Naive B cell (primary cell): ENCODE measurements at regions not wholly inside any gene's neighbourhood (a gene's known extent, or its start where the extent isn't known, plus 50 kb on each side); places are given as distances from the start of the nearest gene placed in this dataset.
A peak's percentile ranks its signal among the peaks of the same experiment; 100 is the strongest.

Experiments used
- ATAC-seq, 2 donors: fragments of 150-1000 bp; cut with Tn5 transposase; 2 replicates each; pipeline ENCODE4 v1.10.0; 2021; ENCODE audit warnings: low read depth in 2 of 2, mild to moderate bottlenecking in 2 of 2, moderate library complexity in 2 of 2
- DNase-seq: peaks from one replicate; pipeline ENCODE4 v3.0.0; 2022
- H3K27ac Mint-ChIP-seq, 6 donors: one replicate each; pipeline ENCODE4 v1.8.0; 2020 to 2022; ENCODE audit warnings: mild to moderate bottlenecking in 6 of 6, mixed read lengths in 6 of 6, moderate library complexity in 5 of 6, inconsistent platforms in 2 of 6
- H3K27me3 Mint-ChIP-seq, 3 donors: one replicate each; pipeline ENCODE4 v1.8.0; 2021 to 2022; ENCODE audit warnings: mixed read lengths in 3 of 3, mild to moderate bottlenecking in 1 of 3
- H3K36me3 Mint-ChIP-seq, 2 donors: one replicate each; pipeline ENCODE4 v1.8.0; 2020 to 2022; ENCODE audit warnings: mixed read lengths in 2 of 2, inconsistent platforms in 1 of 2, mild to moderate bottlenecking in 1 of 2
- H3K4me1 Mint-ChIP-seq, 3 donors: one replicate each; pipeline ENCODE4 v1.8.0; 2020 to 2022; ENCODE audit warnings: mixed read lengths in 3 of 3, inconsistent platforms in 1 of 3, mild to moderate bottlenecking in 1 of 3, moderate library complexity in 1 of 3
- H3K4me3 Mint-ChIP-seq, 8 donors: one replicate each; pipeline ENCODE4 v1.8.0; 2020 to 2022; ENCODE audit warnings: mild to moderate bottlenecking in 8 of 8, mixed read lengths in 8 of 8, moderate library complexity in 8 of 8, inconsistent platforms in 2 of 8
- H3K9me3 Mint-ChIP-seq, 7 donors: one replicate each; pipeline ENCODE4 v1.8.0; 2020 to 2022; ENCODE audit warnings: mixed read lengths in 7 of 7, mild to moderate bottlenecking in 5 of 7, inconsistent platforms in 2 of 7, moderate library complexity in 1 of 7

DNA sequence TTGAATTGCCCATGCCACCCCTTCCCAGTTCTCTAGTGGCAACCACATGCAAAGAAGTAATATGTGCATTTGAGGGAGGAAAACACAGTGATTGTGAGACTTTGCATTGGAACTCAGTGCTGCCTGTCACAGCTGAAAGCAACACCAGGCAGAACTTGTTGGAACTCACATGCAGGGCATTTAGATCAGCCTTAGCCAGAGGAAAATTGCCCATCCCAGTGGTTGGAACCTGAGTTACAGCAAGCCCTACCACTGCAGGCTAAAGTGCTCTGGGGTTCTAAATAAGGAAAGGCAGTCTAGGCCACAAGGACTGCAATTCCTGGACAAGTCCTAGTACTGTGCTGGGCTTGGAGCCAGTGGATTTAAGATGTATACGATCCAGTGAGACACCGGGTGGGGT, 245.3 kb upstream of the UFL1 start:
- H3K27ac Mint-ChIP-seq: no peak overlapping the region
- H3K27me3 Mint-ChIP-seq: no peaks in the 10 kb centered on the region
- H3K9me3 Mint-ChIP-seq: peaks cover 0 to 21% (median 12%) of the 10 kb centered on the region in 7 donors
- DNase-seq (no peak), ATAC-seq (no peak)
- H3K36me3 Mint-ChIP-seq: no peaks in the 10 kb centered on the region
- no peak overlapping the region for H3K4me3 Mint-ChIP-seq
- no peaks in the 10 kb centered on the region for H3K4me1 Mint-ChIP-seq

DNA sequence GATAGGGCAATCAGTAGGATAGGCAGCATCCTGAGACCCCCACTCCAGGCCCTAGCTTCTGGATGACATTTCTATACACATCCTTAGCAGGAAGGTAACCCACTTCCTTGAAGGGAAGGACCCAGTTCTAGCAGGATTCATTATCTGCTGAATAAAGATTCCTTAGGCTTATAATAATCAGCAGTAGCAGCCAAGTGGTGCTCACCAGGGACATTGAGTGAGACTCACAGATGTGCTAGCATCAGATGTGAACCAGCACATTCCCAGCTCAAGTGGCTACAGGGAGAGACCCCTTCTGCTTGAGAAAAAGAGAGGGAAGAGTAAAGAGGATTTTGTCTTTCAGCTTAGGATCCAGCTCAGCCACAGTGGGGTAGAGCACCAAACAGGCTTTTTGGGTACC, 244.8 kb upstream of the UFL1 start:
- no peak overlapping the region for H3K27ac Mint-ChIP-seq
- DNase-seq (no peak), ATAC-seq (no peak)
- H3K9me3 Mint-ChIP-seq: peaks cover 0 to 20% (median 13%) of the 10 kb centered on the region in 7 donors
- H3K4me3 Mint-ChIP-seq: no peak overlapping the region
- no peaks in the 10 kb centered on the region for H3K4me1 Mint-ChIP-seq
- no peaks in the 10 kb centered on the region for H3K36me3 Mint-ChIP-seq
- H3K27me3 Mint-ChIP-seq: no peaks in the 10 kb centered on the region

DNA sequence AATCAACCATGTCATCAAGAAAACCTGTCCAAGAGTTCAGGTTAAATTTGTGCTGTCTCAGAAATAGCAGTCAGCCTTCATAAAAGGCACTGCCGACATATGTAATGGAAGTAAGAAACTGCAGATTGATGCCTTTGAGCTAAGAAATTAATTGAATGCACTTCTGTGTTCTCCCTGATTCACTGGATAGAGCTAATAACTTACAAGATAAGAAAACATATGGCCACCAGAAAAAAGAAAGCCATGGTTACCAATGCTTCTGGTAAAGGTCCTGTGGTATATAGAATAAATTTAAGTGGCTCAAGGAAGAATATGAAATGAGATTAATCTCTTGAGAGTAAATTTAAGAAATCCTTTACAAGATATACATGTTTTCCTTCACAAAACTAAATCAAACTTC, 242.5 kb upstream of the UFL1 start:
- Mint-ChIP-seq H3K9me3 (peaks cover 0 to 5% (median 0%) of the 10 kb centered on the region in 7 donors), H3K27me3 (no peaks in the 10 kb centered on the region), H3K4me3 (no peak overlapping the region), H3K4me1 (no peaks in the 10 kb centered on the region), H3K27ac (no peak overlapping the region), H3K36me3 (no peaks in the 10 kb centered on the region)
- ATAC-seq: no peak
- DNase-seq: no peak

DNA sequence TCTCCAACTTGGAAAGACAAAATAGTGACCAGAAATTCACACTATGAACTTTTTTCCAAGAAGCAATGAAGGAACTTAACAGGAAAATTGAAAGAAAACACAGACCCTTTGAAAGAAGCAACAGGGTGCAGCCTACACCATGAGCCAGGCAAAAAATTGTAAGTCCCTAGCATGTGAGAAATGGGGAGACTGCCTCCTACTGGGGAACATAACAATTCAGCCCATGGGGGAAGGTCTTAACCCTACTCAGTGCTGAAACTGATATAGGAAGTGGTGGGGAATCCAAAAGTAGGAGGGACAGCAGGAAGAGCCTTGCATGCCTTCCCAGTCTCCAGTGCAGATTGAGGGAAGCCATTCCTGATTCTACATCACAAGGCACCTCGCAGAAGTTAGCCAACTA, 235.1 kb upstream of the UFL1 start:
- Mint-ChIP-seq H3K9me3 (peaks cover 0 to 5% (median 2%) of the 10 kb centered on the region in 7 donors), H3K4me1 (no peaks in the 10 kb centered on the region), H3K36me3 (no peaks in the 10 kb centered on the region), H3K4me3 (no peak overlapping the region), H3K27me3 (no peaks in the 10 kb centered on the region), H3K27ac (no peak overlapping the region)
- ATAC-seq (no peak), DNase-seq (no peak)

DNA sequence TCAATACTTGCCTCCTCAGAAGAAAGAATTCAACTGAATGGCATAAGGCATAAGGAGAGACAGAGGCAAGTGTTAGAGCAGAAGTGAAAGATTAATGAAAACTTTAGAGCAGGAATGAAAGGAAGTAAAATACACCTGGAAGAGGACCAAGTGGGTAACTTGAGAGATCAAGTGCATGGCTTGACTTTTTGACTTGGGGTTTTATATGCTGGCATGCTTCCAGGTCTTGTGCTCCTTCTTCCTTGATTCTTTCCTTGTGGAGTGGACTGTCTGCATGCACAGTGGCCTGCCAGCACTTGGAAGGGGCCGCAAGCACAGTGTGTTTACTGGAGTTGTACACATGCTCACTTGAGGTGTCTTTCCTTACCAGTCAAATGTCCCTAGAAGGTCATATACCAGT, 222.1 kb upstream of the UFL1 start:
- peak overlapping the region in 1 of 8 donors; percentile 10 for H3K4me3 Mint-ChIP-seq
- DNase-seq (no peak), ATAC-seq (no peak)
- H3K4me1 Mint-ChIP-seq: no peaks in the 10 kb centered on the region
- no peaks in the 10 kb centered on the region for H3K36me3 Mint-ChIP-seq
- peaks cover 0 to 11% (median 3%) of the 10 kb centered on the region in 7 donors for H3K9me3 Mint-ChIP-seq
- H3K27me3 Mint-ChIP-seq: no peaks in the 10 kb centered on the region
- H3K27ac Mint-ChIP-seq: no peak overlapping the region

DNA sequence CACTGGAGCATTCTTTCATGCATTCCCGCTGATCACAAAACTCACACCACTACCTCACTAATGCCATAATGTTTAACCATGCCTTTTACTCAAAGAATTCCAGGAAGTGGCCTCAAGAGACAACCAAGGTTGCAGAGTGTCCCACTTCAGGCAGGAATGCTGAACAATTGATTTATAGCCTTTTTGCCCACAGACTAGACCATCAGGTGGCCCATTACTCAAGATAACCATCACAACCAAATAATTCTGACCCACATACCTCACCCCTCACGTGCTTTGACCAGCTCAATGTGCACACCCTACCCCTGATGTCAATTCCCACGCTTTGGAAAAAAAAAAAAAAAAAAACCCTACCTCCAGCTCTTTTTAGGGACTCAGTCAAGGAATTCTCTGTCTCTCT, 220.6 kb upstream of the UFL1 start:
- Mint-ChIP-seq H3K9me3 (peaks cover 0 to 6% (median 2%) of the 10 kb centered on the region in 7 donors), H3K27ac (no peak overlapping the region), H3K4me3 (no peak overlapping the region), H3K36me3 (no peaks in the 10 kb centered on the region), H3K4me1 (no peaks in the 10 kb centered on the region), H3K27me3 (no peaks in the 10 kb centered on the region)
- DNase-seq (no peak), ATAC-seq (no peak)

DNA sequence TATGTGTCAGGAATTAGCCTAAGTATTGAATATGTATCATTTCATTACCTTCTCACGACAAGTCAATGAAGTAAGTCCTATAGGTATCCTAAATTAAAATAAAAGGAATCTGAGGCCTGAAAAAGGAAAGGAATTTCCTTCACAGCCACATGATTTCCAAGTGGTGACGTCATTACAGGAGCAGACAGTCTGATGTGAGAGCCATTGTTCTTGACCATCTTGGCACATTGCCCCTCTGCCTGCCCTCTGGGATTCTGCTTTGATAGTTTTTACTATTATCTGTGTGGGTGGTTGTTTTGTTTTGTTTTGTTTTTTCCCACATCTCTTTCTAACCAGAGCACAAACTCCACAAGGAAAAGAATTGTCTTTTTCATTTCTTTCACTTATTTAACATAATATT, 219.8 kb upstream of the UFL1 start:
- DNase-seq: no peak
- H3K27ac Mint-ChIP-seq: peak overlapping the region in 1 of 6 donors; percentile 21
- H3K36me3 Mint-ChIP-seq: no peaks in the 10 kb centered on the region
- H3K4me3 Mint-ChIP-seq: no peak overlapping the region
- no peaks in the 10 kb centered on the region for H3K4me1 Mint-ChIP-seq
- H3K9me3 Mint-ChIP-seq: peaks cover 0 to 6% (median 1%) of the 10 kb centered on the region in 7 donors
- no peak for ATAC-seq
- no peaks in the 10 kb centered on the region for H3K27me3 Mint-ChIP-seq

DNA sequence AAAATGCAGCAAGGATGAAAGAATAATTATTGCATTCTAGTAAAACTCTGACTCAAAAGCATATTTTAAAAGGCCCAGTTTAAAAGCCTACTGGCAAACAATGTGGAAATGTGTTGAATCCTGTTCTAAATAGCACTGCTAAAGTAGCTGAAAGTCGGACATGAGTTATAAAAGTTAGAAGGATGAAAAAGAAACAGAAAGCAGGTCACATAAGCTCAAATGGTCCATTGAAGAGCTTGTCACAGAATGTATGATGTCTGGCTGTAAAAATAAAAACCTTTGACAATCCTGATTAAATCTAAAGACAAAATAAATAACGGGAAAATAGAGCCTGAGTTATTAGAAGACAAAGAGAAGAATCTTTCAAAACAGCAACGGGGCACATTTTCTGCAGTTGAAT, 218.6 kb upstream of the UFL1 start:
- no peaks in the 10 kb centered on the region for H3K36me3 Mint-ChIP-seq
- no peak for DNase-seq
- no peak overlapping the region for H3K27ac Mint-ChIP-seq
- H3K27me3 Mint-ChIP-seq: no peaks in the 10 kb centered on the region
- no peaks in the 10 kb centered on the region for H3K4me1 Mint-ChIP-seq
- peaks cover 0 to 6% (median 2%) of the 10 kb centered on the region in 7 donors for H3K9me3 Mint-ChIP-seq
- ATAC-seq: no peak
- no peak overlapping the region for H3K4me3 Mint-ChIP-seq

DNA sequence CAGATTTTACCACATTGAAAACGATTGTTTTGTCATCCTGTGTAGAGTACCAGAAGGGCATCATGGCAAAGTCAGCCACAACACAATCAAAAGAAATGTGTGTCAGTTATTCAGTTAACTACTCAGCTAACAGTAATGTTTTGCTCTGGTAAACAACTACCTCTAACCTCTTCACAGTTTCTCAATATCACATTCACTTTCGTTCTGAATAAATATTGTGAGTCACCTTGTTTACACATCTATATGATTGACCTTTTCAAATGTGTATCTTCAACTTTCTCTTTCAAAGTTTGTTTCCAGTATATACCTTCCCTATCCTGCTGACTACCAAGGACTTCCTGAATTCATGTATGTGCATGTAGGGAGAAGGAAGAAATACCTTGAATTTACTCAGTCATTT, 216.6 kb upstream of the UFL1 start:
- no peaks in the 10 kb centered on the region for H3K36me3 Mint-ChIP-seq
- H3K4me3 Mint-ChIP-seq: no peak overlapping the region
- DNase-seq: no peak
- no peaks in the 10 kb centered on the region for H3K4me1 Mint-ChIP-seq
- H3K9me3 Mint-ChIP-seq: peaks cover 0 to 5% (median 1%) of the 10 kb centered on the region in 7 donors
- H3K27ac Mint-ChIP-seq: no peak overlapping the region
- H3K27me3 Mint-ChIP-seq: no peaks in the 10 kb centered on the region
- no peak for ATAC-seq

DNA sequence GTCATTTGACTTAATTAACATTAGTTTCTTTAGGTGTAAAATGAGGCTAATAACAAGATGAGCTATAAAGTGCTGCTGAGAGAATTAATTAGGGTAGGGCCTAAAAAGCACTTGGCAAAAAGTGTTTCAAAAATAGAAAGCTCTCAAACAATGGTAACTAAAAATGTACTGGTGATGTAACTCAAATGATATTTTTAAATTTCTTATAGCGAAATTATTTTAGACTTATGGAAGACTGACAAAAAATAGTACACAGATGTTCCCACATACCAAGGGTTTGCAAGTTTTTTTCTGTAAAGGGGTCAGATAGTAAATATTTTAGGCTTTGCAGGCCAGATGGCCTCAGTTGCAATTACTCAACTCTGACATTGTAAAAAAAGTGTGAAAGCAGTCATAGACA, 190.7 kb upstream of the UFL1 start:
- Mint-ChIP-seq H3K9me3 (peaks cover 0 to 19% (median 2%) of the 10 kb centered on the region in 7 donors), H3K27me3 (no peaks in the 10 kb centered on the region), H3K4me3 (no peak overlapping the region), H3K36me3 (no peaks in the 10 kb centered on the region), H3K4me1 (no peaks in the 10 kb centered on the region), H3K27ac (no peak overlapping the region)
- ATAC-seq (no peak), DNase-seq (no peak)

DNA sequence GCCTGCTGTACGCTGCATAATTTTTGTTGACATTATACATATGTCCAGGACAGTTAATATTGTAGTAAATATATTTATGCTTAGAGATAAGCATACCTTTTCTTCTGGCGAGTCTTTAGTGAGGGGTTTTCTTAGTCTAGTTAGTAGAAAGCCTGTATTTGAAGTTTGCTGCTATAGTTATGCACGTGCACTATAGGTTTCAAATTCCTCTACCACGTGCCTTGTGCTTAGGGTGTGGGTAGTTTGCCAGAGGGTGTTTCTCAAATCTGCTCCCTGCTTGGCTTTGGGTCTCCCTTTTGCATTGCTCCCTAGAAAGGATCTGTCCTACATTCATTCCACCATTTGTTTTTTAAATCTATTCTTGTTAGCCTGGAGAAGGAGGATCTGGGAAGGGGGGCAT, 181.4 kb upstream of the UFL1 start:
- no peak overlapping the region for H3K27ac Mint-ChIP-seq
- no peaks in the 10 kb centered on the region for H3K27me3 Mint-ChIP-seq
- ATAC-seq: no peak
- H3K9me3 Mint-ChIP-seq: peaks cover 4 to 20% (median 10%) of the 10 kb centered on the region in 7 donors
- H3K4me3 Mint-ChIP-seq: no peak overlapping the region
- peaks cover 0 to 6% of the 10 kb centered on the region in 2 donors for H3K36me3 Mint-ChIP-seq
- H3K4me1 Mint-ChIP-seq: no peaks in the 10 kb centered on the region
- DNase-seq: no peak

DNA sequence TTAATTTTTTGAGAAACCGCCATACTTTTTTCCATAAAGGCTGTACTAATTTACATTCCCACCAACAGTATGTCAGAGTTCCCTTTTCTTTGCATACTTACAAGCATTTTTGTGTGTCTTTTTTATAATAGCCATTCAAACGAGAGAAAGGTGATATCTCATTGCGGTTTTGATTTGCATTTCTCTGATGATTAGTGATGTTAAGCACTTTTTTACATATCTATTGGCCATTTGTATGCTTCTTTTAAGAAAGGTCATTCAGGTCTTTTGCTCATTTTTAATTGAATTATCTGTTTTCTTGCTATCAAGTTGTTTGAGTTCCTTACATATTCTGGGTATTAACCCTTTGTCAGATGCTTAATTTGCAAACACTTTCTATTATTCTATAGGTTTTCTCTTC, 176.1 kb upstream of the UFL1 start:
- no peaks in the 10 kb centered on the region for H3K27me3 Mint-ChIP-seq
- H3K4me3 Mint-ChIP-seq: no peak overlapping the region
- no peaks in the 10 kb centered on the region for H3K4me1 Mint-ChIP-seq
- ATAC-seq (no peak), DNase-seq (no peak)
- H3K27ac Mint-ChIP-seq: no peak overlapping the region
- H3K9me3 Mint-ChIP-seq: peaks cover 0 to 19% (median 4%) of the 10 kb centered on the region in 7 donors
- peaks cover 0 to 6% of the 10 kb centered on the region in 2 donors for H3K36me3 Mint-ChIP-seq

DNA sequence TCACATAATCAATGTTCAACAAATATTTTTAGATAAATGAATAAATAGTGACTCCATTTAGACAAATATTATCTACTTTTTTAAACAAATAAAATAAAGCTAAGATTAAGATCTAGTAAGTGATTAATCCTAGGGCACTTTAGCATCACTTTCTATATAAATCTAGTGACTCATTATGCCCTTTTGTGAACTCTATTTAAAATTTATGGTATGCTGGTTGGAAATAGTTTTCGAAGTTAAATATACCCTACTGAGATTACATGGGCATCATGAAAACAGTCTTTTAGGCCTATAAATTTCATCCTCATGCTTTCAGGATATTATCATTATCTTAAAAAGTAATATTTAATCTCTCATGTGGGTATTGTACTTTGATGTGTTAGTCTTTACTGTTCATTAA, 140.4 kb upstream of the UFL1 start:
- Mint-ChIP-seq H3K27me3 (no peaks in the 10 kb centered on the region), H3K36me3 (no peaks in the 10 kb centered on the region), H3K27ac (peak overlapping the region in 1 of 6 donors; percentile 18), H3K4me1 (no peaks in the 10 kb centered on the region), H3K9me3 (peaks cover 0 to 6% (median 2%) of the 10 kb centered on the region in 7 donors), H3K4me3 (no peak overlapping the region)
- ATAC-seq: no peak
- DNase-seq: no peak

DNA sequence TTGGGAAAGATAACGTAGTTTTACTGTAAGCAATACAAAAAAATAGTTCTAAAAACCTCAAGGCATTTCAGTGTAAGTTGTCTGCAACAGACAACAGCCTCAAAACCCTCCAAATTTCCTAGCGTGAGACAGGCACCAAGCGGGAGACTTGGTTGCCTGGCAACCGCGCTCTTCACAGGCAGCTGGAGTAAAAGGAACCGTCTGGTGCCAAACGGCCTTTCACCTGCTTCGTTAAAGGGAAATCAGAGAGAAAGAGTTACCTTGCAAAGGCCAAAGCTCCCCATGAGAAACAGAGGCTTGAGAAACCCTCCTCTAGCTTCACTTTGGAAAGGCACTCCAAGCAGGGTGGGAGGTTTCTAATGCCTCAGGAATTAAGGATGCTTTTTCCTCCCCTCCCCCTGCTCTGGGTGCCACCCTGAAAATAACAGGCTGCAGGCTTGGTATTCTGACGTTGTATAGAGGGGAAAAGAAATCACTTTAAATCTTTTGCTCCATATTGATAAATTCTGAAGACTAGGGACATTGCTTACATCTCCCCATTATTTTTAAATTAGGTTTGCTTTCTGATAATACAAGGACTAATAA, 129.7 kb upstream of the UFL1 start:
- ATAC-seq (no peak), DNase-seq (no peak)

DNA sequence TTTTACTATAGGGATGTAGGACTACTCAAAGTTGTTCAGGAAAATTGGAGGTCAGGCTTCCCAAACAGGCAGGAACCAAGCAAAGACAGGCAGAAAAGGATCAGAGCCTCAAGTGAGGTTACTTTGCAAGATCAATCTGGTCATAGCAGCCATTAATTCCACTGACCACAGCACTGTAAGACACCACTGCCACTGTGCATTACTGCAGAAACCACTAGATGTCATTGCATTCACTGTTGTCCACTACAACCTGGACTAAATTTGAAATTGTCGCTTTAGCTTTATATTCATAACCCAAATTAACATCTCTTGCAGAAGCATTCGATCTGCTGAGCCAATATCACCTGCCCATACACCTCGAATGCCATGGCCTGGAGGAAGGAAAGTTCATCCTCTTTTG, 126.9 kb upstream of the UFL1 start:
- DNase-seq: no peak
- Mint-ChIP-seq H3K4me3 (no peak overlapping the region), H3K9me3 (peaks cover 0 to 15% (median 2%) of the 10 kb centered on the region in 7 donors), H3K4me1 (no peaks in the 10 kb centered on the region), H3K27me3 (peaks cover 0 to 4% (median 0%) of the 10 kb centered on the region in 3 donors), H3K36me3 (no peaks in the 10 kb centered on the region), H3K27ac (no peak overlapping the region)
- no peak for ATAC-seq

More for the DNA sequence above, 129.7 kb upstream of the UFL1 start:
- Mint-ChIP-seq H3K27ac (peak overlapping the region in 1 of 6 donors; percentile 30), H3K36me3 (no peaks in the 10 kb centered on the region), H3K4me3 (peak overlapping the region in 1 of 8 donors; percentile 7), H3K9me3 (peaks cover 0 to 5% (median under 1%) of the 10 kb centered on the region in 7 donors), H3K4me1 (no peaks in the 10 kb centered on the region), H3K27me3 (peaks cover 0 to 4% (median 0%) of the 10 kb centered on the region in 3 donors)
